RWPE2 (cell line): ENCODE measurements at regions not wholly inside any gene's neighbourhood (a gene's known extent, or its start where the extent isn't known, plus 50 kb on each side); places are given as distances from the start of the nearest gene placed in this dataset.
"Not testable (repeated sequence)": the region's sequence is repeated elsewhere in the genome, so short reads cannot be mapped to it uniquely, and the experiment has no call there.

Experiments used
- ATAC-seq: fragments of 200-7000 bp; cut with Tn5 transposase; 3 replicates; pipeline ENCODE4 v1.9.1; 2021; ENCODE audit warnings: low read depth
- DNase-seq: peaks from one replicate; pipeline ENCODE4 v3.0.0-alpha.2; 2020; ENCODE audit warnings: low spot score
- H3K27ac ChIP-seq: fragments of 450-650 bp; 2 replicates; pipeline ENCODE4 v1.5.1; 2017; ENCODE audit warnings: mild to moderate bottlenecking; ENCODE audit not compliant: poor library complexity, severe bottlenecking
- H3K27me3 ChIP-seq: fragments of 250-450 bp; sonication (Bioruptor Pico); 2 replicates; pipeline ENCODE4 v1.5.1; 2021; ENCODE audit warnings: mild to moderate bottlenecking, moderate library complexity; ENCODE audit not compliant: insufficient read depth, poor library complexity, severe bottlenecking
- H3K36me3 ChIP-seq: fragments of 250-450 bp; sonication (Bioruptor Pico); 2 replicates; pipeline ENCODE4 v1.5.1; 2020; ENCODE audit warnings: low read depth, mild to moderate bottlenecking, moderate library complexity
- H3K4me1 ChIP-seq: fragments of 250-450 bp; sonication (Bioruptor Pico); 2 replicates; pipeline ENCODE4 v1.5.1; 2021; ENCODE audit warnings: mild to moderate bottlenecking, moderate library complexity; ENCODE audit not compliant: insufficient read depth, poor library complexity, severe bottlenecking
- H3K4me3 ChIP-seq: fragments of 250-450 bp; sonication (Bioruptor Pico); 2 replicates; pipeline ENCODE4 v1.5.1; 2021; ENCODE audit warnings: mild to moderate bottlenecking, moderate library complexity; ENCODE audit not compliant: severe bottlenecking
- H3K9me3 ChIP-seq: fragments of 250-450 bp; sonication (Bioruptor Pico); 2 replicates; pipeline ENCODE4 v1.5.1; 2021; ENCODE audit warnings: mild to moderate bottlenecking, moderate library complexity; ENCODE audit not compliant: severe bottlenecking
- TF ChIP-seq, protein P1 (sequence below): fragments of 450-650 bp; IDR thresholded peaks from one replicate; pipeline ENCODE4 v1.5.1; 2017; ENCODE audit warnings: mild to moderate bottlenecking, moderate library complexity; ENCODE audit not compliant: poor library complexity, severe bottlenecking

GRCh38 chr13:76672420-76672819 is 213.8 kb downstream of the KCTD12 start:
- DNase-seq (no peak), ATAC-seq (peak; percentile 75; the same call in 2 of the 3 replicates)
- no peaks in the 10 kb centered on the region for H3K36me3 ChIP-seq
- H3K9me3 ChIP-seq = no peaks in the 10 kb centered on the region
- H3K4me1 ChIP-seq = no peaks in the 10 kb centered on the region
- H3K27ac ChIP-seq = no peak overlapping the region
- no peak overlapping the region for H3K4me3 ChIP-seq
- TF ChIP-seq, protein P1, sequence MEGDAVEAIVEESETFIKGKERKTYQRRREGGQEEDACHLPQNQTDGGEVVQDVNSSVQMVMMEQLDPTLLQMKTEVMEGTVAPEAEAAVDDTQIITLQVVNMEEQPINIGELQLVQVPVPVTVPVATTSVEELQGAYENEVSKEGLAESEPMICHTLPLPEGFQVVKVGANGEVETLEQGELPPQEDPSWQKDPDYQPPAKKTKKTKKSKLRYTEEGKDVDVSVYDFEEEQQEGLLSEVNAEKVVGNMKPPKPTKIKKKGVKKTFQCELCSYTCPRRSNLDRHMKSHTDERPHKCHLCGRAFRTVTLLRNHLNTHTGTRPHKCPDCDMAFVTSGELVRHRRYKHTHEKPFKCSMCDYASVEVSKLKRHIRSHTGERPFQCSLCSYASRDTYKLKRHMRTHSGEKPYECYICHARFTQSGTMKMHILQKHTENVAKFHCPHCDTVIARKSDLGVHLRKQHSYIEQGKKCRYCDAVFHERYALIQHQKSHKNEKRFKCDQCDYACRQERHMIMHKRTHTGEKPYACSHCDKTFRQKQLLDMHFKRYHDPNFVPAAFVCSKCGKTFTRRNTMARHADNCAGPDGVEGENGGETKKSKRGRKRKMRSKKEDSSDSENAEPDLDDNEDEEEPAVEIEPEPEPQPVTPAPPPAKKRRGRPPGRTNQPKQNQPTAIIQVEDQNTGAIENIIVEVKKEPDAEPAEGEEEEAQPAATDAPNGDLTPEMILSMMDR = no peak
- no peaks in the 10 kb centered on the region for H3K27me3 ChIP-seq

- Histone ChIP-seq H3K27me3 (no peaks in the 10 kb centered on the region), H3K9me3 (no peaks in the 10 kb centered on the region), H3K4me1 (no peaks in the 10 kb centered on the region), H3K36me3 (no peaks in the 10 kb centered on the region), H3K27ac (no peak overlapping the region), H3K4me3 (no peak overlapping the region)
- ATAC-seq (no peak), DNase-seq (no peak)
- TF ChIP-seq, protein P1 = no peak
These were observed 217.5 kb downstream of the KCTD12 start for GRCh38 chr13:76668716-76669115.

- no peaks in the 10 kb centered on the region for H3K4me1 ChIP-seq
- no peak overlapping the region for H3K27ac ChIP-seq
- H3K9me3 ChIP-seq = no peaks in the 10 kb centered on the region
- H3K36me3 ChIP-seq = no peaks in the 10 kb centered on the region
- no peak for ATAC-seq
- TF ChIP-seq, protein P1 = no peak
- no peak overlapping the region for H3K4me3 ChIP-seq
- H3K27me3 ChIP-seq = no peaks in the 10 kb centered on the region
- no peak for DNase-seq
These were observed 218.1 kb downstream of the KCTD12 start for GRCh38 chr13:76668141-76668540.

- peak; percentile 56; the same call in 1 of the 3 replicates for ATAC-seq
- TF ChIP-seq, protein P1 = peak; percentile 40
- no peak for DNase-seq
- Histone ChIP-seq H3K9me3 (no peaks in the 10 kb centered on the region), H3K4me1 (no peaks in the 10 kb centered on the region), H3K4me3 (no peak overlapping the region), H3K27me3 (no peaks in the 10 kb centered on the region), H3K36me3 (no peaks in the 10 kb centered on the region), H3K27ac (no peak overlapping the region)
These were observed 218.7 kb downstream of the KCTD12 start for GRCh38 chr13:76667551-76667950.

DNA sequence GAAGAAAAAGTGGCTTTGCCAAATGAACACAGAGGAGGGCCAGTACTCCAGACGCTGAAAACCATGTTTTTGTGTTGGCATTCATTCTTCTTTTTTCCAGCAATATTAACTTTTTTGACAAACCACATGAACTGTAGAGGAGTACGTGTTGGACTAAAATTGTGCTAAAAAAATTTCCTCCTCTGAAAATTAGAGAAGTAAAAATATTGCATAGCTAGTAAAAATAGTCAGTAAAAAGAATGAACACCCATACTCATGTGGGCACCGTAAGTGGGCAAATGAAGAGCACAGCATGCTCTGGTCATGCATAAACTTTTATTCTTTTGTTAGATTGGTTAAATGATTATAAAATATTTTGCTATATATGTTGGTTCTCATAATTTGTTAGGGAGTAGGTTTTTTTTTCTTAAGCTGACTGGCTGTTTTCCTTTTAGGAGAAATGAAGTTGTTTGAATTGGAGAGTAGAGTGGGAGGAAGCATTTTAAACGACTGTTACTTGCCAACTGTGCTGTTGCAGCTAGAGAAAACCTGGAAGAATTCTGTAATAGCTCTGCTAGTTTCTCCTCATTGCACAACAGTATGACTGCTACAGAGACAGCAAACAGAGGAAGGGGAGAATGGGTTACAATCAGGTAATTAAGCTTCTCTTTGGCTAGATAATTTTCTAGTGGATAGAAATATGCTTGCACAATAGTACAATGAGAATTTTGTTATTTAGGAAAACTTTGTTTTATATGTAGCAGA is 222.4 kb downstream of the KCTD12 start:
- H3K36me3 ChIP-seq = no peaks in the 10 kb centered on the region
- H3K27me3 ChIP-seq = no peaks in the 10 kb centered on the region
- H3K27ac ChIP-seq = no peak overlapping the region
- H3K9me3 ChIP-seq = no peaks in the 10 kb centered on the region
- no peak overlapping the region for H3K4me3 ChIP-seq
- H3K4me1 ChIP-seq = no peaks in the 10 kb centered on the region
- TF ChIP-seq, protein P1 = no peak
- DNase-seq (no peak), ATAC-seq (no peak)

DNA sequence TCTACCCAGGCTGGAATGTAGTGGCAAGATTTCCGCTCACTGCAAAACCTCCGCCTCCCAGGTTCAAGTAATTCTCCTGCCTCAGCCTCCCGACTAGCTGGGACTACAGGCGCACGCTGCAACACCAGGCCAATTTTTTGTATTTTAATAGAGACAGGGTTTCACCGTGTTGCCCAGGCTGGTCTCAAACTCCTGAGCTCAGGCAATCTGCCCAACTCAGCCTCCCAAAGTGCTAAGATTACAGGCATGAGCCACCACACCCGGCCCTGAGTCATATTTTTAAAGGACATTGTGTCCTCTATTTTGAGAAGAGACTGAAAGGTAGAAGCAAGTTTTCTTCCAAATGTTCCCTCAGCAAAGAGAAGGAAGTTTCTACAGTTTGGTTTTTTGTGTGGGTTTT is 227.1 kb downstream of the KCTD12 start:
- peak overlapping the region; percentile 32 for H3K27ac ChIP-seq
- ATAC-seq, DNase-seq, H3K9me3 ChIP-seq, H3K27me3 ChIP-seq, H3K4me1 ChIP-seq, H3K36me3 ChIP-seq, H3K4me3 ChIP-seq: not testable (repeated sequence)
